ENCODE measurements at regions not wholly inside any gene's neighbourhood (a gene's known extent, or its start where the extent isn't known, plus 50 kb on each side); places are given as distances from the start of the nearest gene placed in this dataset.
"Not testable (repeated sequence)": the region's sequence is repeated elsewhere in the genome, so short reads cannot be mapped to it uniquely, and the experiment has no call there.

DNA sequence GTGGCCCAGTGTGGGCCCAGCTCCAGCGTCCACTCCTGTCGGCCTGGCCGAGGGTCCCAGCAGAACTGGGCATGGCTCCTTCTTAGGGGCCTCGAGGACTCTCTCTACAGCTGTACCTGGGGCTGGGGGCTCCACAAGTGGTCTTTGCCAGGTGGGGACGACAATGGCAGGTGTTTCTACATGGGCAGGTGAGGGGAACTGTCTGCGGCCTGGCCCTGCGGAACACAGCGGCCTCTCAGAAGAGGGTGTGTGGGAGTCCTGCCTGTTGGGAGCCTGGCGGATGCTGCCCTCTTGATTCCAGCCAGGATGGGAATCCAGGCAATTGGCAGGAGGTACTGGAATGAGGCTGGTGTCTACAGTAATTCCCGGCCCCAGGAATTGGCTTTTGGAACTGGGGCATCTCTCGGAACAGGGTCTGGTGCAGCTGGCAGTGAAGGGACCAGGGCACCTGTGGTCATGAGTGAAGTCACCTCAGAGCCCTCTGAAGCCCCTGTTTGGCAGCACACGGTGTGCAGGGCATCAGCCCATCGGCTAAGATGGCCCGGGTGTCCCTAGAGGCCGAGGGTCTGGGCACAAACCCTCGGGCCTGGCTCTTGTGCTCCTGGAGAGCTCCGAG lies 357.9 kb downstream of the TMEM121 start:
- not testable (repeated sequence) for TF ChIP-seq EZH2 (IDR thresholded peaks at IDR 0.05; ENCODE audit: insufficient read depth, low read length); CTCF (IDR thresholded peaks at IDR 0.05; ENCODE audit: insufficient read depth, low read depth, low read length)
